ENCODE measurements at regions not wholly inside any gene's neighbourhood (a gene's known extent, or its start where the extent isn't known, plus 50 kb on each side); places are given as distances from the start of the nearest gene placed in this dataset.

DNA sequence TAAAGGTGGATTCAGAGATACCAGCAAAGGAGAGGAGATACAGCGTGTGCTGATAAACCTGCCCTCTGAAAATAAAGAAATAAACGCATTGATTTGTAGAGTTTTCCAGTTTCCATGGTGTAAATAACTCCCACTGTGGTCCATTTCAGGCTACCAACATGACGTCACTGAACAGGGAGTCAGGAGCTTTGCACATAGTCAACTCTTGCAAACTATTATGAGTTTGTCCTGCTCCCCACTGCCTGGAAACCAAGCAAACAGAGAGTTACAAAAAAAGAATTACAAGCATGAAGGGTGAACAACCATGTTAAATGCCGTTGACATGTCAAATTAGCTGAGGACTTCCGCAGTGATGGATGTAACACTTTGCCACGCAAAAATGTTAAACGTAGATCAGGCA is 70.4 kb upstream of the GATA2 start:
- TF ChIP-seq, protein P1, sequence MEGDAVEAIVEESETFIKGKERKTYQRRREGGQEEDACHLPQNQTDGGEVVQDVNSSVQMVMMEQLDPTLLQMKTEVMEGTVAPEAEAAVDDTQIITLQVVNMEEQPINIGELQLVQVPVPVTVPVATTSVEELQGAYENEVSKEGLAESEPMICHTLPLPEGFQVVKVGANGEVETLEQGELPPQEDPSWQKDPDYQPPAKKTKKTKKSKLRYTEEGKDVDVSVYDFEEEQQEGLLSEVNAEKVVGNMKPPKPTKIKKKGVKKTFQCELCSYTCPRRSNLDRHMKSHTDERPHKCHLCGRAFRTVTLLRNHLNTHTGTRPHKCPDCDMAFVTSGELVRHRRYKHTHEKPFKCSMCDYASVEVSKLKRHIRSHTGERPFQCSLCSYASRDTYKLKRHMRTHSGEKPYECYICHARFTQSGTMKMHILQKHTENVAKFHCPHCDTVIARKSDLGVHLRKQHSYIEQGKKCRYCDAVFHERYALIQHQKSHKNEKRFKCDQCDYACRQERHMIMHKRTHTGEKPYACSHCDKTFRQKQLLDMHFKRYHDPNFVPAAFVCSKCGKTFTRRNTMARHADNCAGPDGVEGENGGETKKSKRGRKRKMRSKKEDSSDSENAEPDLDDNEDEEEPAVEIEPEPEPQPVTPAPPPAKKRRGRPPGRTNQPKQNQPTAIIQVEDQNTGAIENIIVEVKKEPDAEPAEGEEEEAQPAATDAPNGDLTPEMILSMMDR (optimal IDR thresholded peaks at IDR 0.05 in 1 of 3, IDR thresholded peaks at IDR 0.05 in 1 of 3, conservative IDR thresholded peaks at IDR 0.05 in 1 of 3; ENCODE audit: extremely low read depth in 1 of 3, insufficient read depth in 2 of 3, low read length in 3 of 3) = no peak
- no peak for TF ChIP-seq EZH2 (IDR thresholded peaks at IDR 0.05; ENCODE audit: low read length)

Data from keratinocyte (primary cell).